Chondrocyte (in vitro differentiated cells): ENCODE measurements at regions not wholly inside any gene's neighbourhood (a gene's known extent, or its start where the extent isn't known, plus 50 kb on each side); places are given as distances from the start of the nearest gene placed in this dataset.

Source experiments
- DNase-seq: peaks from one replicate; pipeline ENCODE4 v3.0.0; 2021; ENCODE audit warnings: mixed read lengths, low spot score
- H3K27ac Mint-ChIP-seq: one replicate; pipeline ENCODE4 v1.8.0; 2021; ENCODE audit warnings: mild to moderate bottlenecking, moderate library complexity, mixed read lengths; ENCODE audit not compliant: unreplicated experiment
- H3K27me3 Mint-ChIP-seq: 2 replicates; pipeline ENCODE4 v1.8.0; 2021; ENCODE audit warnings: low read depth, mixed read lengths
- H3K36me3 Mint-ChIP-seq: 2 replicates; pipeline ENCODE4 v1.8.0; 2021; ENCODE audit warnings: low read depth, mixed read lengths
- H3K4me1 Mint-ChIP-seq: 2 replicates; pipeline ENCODE4 v1.8.0; 2021; ENCODE audit warnings: low read depth, mild to moderate bottlenecking, mixed read lengths
- H3K4me3 Mint-ChIP-seq: one replicate; pipeline ENCODE4 v1.8.0; 2021; ENCODE audit warnings: mild to moderate bottlenecking, moderate library complexity, mixed read lengths; ENCODE audit not compliant: unreplicated experiment
- H3K9me3 Mint-ChIP-seq: 2 replicates; pipeline ENCODE4 v1.8.0; 2021; ENCODE audit warnings: low read depth, mixed read lengths
- CTCF ChIP-seq: fragments of 200-600 bp; sonication (generic); IDR thresholded peaks from 2 replicates; pipeline ENCODE4 v1.5.0; 2021; ENCODE audit warnings: antibody characterized with exemption, mild to moderate bottlenecking, moderate library complexity

DNA sequence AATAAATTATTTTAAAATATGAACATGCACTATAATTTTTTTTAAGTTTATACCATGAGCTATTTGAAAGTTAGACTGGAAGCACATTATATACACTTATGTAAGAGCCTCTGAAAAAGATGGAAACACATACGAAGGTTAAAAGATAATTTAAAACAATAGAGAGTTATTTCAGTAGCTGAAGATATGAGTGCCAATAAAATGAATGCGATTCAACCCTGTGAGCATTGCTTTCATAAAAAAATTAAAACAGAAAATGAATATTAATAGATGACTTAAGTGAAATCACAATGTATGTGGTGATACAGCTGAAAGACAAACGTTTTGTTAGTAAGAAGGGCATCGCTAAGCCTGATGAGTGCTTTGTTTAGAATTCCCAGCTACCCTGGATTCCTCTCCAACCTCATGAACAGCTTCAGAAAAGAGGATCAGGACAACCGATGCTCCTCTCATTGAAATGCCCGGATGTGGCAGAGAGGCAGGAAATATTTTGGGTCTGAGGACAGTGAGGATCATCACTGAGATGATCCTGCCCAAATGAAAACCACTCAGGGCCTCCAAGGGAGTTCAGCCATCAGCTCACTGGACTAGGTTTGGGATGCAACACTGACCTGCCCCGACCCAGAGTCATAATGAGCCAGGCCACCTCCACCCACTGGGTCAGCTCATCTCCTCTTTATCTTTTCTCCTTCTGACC lies 60.2 kb upstream of the TOP3B start:
- H3K27me3 Mint-ChIP-seq, result peaks cover 47% of the 10 kb centered on the region
- H3K9me3 Mint-ChIP-seq, result no peaks in the 10 kb centered on the region
- TF ChIP-seq CTCF, result no peak
- peaks cover under 1% of the 10 kb centered on the region for H3K4me1 Mint-ChIP-seq
- no peak for DNase-seq
- H3K36me3 Mint-ChIP-seq, result no peaks in the 10 kb centered on the region
- no peak overlapping the region for H3K27ac Mint-ChIP-seq
- no peak overlapping the region for H3K4me3 Mint-ChIP-seq

- Mint-ChIP-seq H3K4me1 (peaks cover 3% of the 10 kb centered on the region), H3K4me3 (no peak overlapping the region), H3K9me3 (no peaks in the 10 kb centered on the region), H3K27ac (no peak overlapping the region), H3K27me3 (peaks cover 41% of the 10 kb centered on the region), H3K36me3 (no peaks in the 10 kb centered on the region)
- TF ChIP-seq CTCF, result no peak
- DNase-seq, result no peak
Observed at GRCh38 chr22:22042009-22042408, 59.4 kb upstream of the TOP3B start.

DNA sequence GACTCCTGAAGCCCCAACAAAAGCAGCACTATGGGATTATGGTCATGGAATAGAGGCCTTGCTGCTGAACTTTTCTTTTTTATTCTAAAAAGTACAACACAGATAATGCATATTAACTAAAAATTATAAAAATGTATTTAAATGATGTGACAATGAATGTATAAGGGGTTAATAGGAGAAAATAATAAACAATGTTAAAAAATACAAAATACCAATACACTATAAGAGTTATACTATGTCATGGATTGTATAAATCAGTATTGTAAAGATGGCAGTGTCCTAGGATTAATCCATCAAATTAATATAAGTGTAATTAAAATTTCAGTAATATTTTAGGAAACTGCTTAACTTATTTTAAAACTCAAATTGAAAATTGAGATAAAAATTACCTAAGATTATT lies 58.3 kb upstream of the TOP3B start:
- no peaks in the 10 kb centered on the region for H3K36me3 Mint-ChIP-seq
- DNase-seq, result no peak
- H3K27ac Mint-ChIP-seq, result no peak overlapping the region
- no peak overlapping the region for H3K4me3 Mint-ChIP-seq
- no peaks in the 10 kb centered on the region for H3K9me3 Mint-ChIP-seq
- no peak for TF ChIP-seq CTCF
- peaks cover 3% of the 10 kb centered on the region for H3K4me1 Mint-ChIP-seq
- H3K27me3 Mint-ChIP-seq, result peaks cover 35% of the 10 kb centered on the region

GRCh38 chr22:22040472-22040871 lies 57.9 kb upstream of the TOP3B start:
- Mint-ChIP-seq H3K27me3 (peaks cover 36% of the 10 kb centered on the region), H3K4me1 (peaks cover 3% of the 10 kb centered on the region), H3K27ac (no peak overlapping the region), H3K9me3 (no peaks in the 10 kb centered on the region), H3K36me3 (no peaks in the 10 kb centered on the region), H3K4me3 (no peak overlapping the region)
- no peak for DNase-seq
- TF ChIP-seq CTCF, result no peak

GRCh38 chr22:22039286-22040074 lies 56.9 kb upstream of the TOP3B start:
- Mint-ChIP-seq H3K27me3 (peaks cover 42% of the 10 kb centered on the region), H3K4me1 (peaks cover 3% of the 10 kb centered on the region), H3K36me3 (no peaks in the 10 kb centered on the region), H3K4me3 (no peak overlapping the region), H3K9me3 (no peaks in the 10 kb centered on the region), H3K27ac (no peak overlapping the region)
- DNase-seq, result no peak
- no peak for TF ChIP-seq CTCF
